NOMO-1 treated with dmso at 0.1 percent for 144 hours (cell line): ENCODE measurements at regions not wholly inside any gene's neighbourhood (a gene's known extent, or its start where the extent isn't known, plus 50 kb on each side); places are given as distances from the start of the nearest gene placed in this dataset.

ENCODE experiments used
- DNase-seq: peaks from one replicate; lab custom pipeline; 2025; ENCODE audit not compliant: unreplicated experiment; lab: John Stamatoyannopoulos, UW

GRCh38 chr22:49608660-49609059, 219.0 kb downstream of the BRD1 start:
- DNase-seq, result no peak

- DNase-seq, result no peak
These were observed 219.4 kb downstream of the BRD1 start for GRCh38 chr22:49608228-49608627.

- DNase-seq, result no peak
These were observed 219.9 kb downstream of the BRD1 start for GRCh38 chr22:49607821-49608220.

- no peak for DNase-seq
These were observed 220.9 kb downstream of the BRD1 start for GRCh38 chr22:49606562-49607290.

- no peak for DNase-seq
These were observed 222.9 kb downstream of the BRD1 start for GRCh38 chr22:49604732-49605302.

GRCh38 chr22:49603016-49603415, 224.7 kb downstream of the BRD1 start:
- DNase-seq, result no peak

GRCh38 chr22:49602481-49602880, 225.2 kb downstream of the BRD1 start:
- DNase-seq, result no peak

GRCh38 chr22:49601614-49602321, 225.9 kb downstream of the BRD1 start:
- DNase-seq, result no peak

- no peak for DNase-seq
These were observed 226.7 kb downstream of the BRD1 start for GRCh38 chr22:49600891-49601431.

- DNase-seq, result no peak
These were observed 227.2 kb downstream of the BRD1 start for GRCh38 chr22:49600468-49600867.

GRCh38 chr22:49599691-49600455, 227.8 kb downstream of the BRD1 start:
- DNase-seq, result no peak

GRCh38 chr22:49599039-49599438, 228.6 kb downstream of the BRD1 start:
- peak; percentile 90 for DNase-seq

GRCh38 chr22:49598338-49598737, 229.3 kb downstream of the BRD1 start:
- DNase-seq, result no peak

GRCh38 chr22:49597428-49598039, 230.1 kb downstream of the BRD1 start:
- no peak for DNase-seq

GRCh38 chr22:49595465-49596078, 232.1 kb downstream of the BRD1 start:
- no peak for DNase-seq

- DNase-seq, result no peak
These were observed 233.6 kb downstream of the BRD1 start for GRCh38 chr22:49594078-49594477.

- no peak for DNase-seq
These were observed 234.2 kb downstream of the BRD1 start for GRCh38 chr22:49593509-49593908.

GRCh38 chr22:49592780-49593501, 234.7 kb downstream of the BRD1 start:
- no peak for DNase-seq

GRCh38 chr22:49590851-49591445, 236.7 kb downstream of the BRD1 start:
- DNase-seq, result no peak
